Gastrocnemius medialis (tissue), 4 donors: ENCODE measurements at regions not wholly inside any gene's neighbourhood (a gene's known extent, or its start where the extent isn't known, plus 50 kb on each side); places are given as distances from the start of the nearest gene placed in this dataset.

ENCODE experiments used
- CTCF ChIP-seq, 5 experiments: fragments of 450-650 bp in 3 of 5; fragments of 200-600 bp in 2 of 5; sonication (generic) in 2 of 5; IDR thresholded peaks in 4 of 5; conservative IDR thresholded peaks in 1 of 5; 1 replicate in 4 of 5; 2 replicates in 1 of 5; pipeline ENCODE4 v1.5.1; 2016 to 2019; ENCODE audit warnings: antibody characterized with exemption in 5 of 5, mild to moderate bottlenecking in 3 of 5, moderate library complexity in 3 of 5
- POLR2A ChIP-seq, 2 donors: fragments of 450-650 bp; IDR thresholded peaks; one replicate each; pipeline ENCODE4 v1.6.1; 2017; ENCODE audit warnings: antibody characterized with exemption in 2 of 2, mild to moderate bottlenecking in 2 of 2, moderate library complexity in 2 of 2

- TF ChIP-seq CTCF (IDR thresholded peaks at IDR 0.05 in 4 of 5, conservative IDR thresholded peaks at IDR 0.05 in 1 of 5) = no peak
- no peak for TF ChIP-seq POLR2A (IDR thresholded peaks at IDR 0.05)
Observed at GRCh38 chr10:88062798-88063472, 199.5 kb downstream of the PTEN start.
